HG02884 (cell line): ENCODE measurements at regions not wholly inside any gene's neighbourhood (a gene's known extent, or its start where the extent isn't known, plus 50 kb on each side); places are given as distances from the start of the nearest gene placed in this dataset.

Experiments used
- ATAC-seq: cut with Tn5 transposase; IDR thresholded peaks from one replicate; pipeline ENCODE4 v1.9.1; 2021; ENCODE audit warnings: mild to moderate bottlenecking, moderate library complexity; ENCODE audit not compliant: unreplicated experiment

DNA sequence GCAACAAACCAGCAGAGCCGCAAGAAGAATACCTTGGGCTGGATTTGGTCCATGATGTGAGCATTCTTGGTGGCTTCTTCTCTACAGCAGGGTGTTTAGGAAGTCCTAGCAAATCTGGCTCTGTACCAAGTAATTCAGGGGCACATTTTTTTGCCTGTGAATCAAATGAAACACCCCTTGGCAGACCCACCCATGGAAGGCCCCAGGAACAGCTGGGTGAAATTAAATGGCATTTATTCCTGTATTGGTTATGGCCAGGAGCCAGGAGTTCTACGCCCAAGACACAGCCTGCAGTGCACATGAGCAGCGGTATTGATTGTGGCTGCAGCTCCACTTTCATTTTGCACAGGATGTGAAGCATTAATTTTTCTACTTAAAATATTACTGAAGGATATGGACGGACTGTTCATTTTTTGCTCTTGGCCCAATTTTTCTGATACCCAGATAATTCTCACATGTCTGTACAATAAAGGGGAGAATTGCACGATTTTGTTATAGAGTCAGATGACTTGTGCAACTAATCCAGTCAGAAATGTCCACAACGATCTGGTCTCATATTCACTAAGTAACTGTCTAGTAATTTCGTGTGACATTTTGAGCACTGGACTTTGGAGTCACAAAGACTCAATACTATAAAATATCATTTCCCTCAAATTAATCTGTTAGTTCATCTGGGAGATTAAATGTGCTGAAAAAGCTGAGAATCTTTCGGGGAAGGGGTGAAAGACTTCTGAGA, 120.7 kb upstream of the APC start:
- no peak for ATAC-seq

DNA sequence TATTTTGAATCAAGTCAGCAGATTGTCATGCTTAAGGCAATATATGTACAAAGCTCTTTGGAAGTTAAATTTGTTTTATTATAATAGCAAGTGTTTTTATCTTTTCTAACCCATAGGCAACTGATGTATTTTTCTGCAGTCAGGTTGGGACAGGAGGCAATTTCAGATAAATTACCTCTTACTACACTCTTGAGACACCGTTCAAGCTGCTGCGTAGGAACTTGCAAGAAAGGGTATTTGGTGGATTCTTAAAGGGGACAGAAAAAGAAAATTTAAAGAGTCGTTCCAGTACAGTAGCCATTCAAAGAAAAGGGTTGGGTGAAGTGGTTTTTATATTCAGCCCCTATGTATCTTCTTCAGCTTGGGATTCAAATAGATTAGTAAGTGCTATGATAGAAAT, 112.4 kb upstream of the APC start:
- no peak for ATAC-seq

DNA sequence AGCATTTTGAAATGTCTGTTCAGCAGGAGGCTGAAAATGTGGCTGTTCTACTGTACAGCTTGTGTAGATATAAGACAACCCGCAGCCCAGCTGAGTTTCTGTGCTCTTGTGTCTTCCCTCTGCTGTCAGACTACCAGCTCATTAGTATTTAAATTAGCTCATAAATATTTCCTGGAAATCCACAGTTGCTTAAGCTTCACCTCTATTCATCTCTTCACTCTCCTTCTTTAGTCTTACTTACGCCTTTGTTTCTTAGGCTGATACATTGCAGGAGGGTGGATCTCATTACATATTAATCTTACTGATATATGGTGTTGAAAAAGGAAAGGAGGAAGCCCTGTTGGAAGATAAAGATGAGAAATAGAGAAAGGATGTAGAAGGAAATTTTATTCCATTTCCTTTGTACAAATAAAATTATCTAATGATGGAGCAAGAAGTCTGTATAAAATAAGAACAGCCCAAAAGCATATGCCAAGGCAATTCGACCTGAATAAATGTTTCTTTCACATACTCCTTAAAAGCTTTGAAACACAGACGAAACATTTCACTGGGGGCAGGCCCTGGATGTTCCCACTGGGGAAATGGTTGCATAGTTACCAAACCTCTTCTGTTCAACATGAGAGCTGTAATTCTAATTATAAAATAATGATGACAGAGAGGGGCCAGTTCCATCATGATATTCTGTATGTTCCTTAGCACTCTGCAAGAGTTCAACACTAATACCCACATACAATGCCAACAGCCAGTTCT, 111.8 kb upstream of the APC start:
- ATAC-seq, result no peak

DNA sequence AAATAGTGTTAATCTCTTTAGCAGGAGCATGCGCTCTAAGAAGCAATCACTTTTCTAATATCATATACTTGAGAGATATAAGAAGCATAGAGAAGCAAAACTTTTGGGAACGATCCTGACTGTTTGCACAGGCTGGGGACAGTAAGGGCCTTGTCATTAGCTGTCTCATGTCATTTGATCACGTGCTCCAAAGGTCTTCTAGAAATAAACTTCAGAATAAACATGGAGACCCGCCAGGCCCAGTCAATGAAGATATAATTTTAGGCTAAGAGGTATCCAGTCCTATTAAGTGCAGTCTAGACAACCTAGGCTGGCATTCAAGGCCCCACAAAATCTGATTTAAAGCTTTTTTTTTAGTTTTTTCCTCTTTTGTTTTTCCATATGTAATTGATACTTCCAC, 111.0 kb upstream of the APC start:
- ATAC-seq, result no peak

DNA sequence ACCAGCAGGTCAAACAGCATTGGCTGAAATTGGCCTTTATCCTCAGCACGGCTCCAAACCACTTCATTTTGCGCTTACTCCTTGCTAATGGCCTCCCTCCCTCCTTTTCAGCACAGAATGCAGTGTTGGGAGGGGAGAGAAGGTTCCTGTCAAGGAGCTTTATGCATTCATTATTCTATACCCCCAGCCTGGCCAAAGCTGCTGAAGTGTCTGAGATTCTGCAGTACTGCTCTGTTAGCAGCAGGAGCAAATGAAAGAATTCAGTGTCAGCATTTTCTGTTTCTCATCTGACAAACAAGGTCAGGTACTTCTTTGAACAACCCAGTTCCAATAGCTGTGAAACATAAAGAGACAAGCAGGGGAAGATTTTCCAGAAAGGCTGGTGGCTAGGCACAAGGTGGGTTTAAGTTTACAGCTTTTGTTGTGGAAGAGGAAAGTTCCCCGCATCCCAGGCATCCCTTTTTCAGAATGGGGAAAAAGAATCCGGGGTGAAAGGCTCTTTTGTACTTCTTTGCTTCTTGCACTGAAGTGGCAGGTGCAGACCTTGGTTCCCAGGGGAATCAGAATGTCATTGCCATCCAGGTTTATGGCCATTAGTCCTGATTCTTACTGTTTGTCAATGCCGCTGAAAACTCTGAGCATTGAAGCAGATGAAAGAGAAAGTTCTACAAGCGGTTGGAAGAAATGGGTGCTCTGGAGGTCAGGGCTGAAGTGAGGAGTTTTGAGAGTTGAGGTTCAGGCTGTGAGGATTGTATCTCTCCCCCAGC, 109.3 kb upstream of the APC start:
- no peak for ATAC-seq

DNA sequence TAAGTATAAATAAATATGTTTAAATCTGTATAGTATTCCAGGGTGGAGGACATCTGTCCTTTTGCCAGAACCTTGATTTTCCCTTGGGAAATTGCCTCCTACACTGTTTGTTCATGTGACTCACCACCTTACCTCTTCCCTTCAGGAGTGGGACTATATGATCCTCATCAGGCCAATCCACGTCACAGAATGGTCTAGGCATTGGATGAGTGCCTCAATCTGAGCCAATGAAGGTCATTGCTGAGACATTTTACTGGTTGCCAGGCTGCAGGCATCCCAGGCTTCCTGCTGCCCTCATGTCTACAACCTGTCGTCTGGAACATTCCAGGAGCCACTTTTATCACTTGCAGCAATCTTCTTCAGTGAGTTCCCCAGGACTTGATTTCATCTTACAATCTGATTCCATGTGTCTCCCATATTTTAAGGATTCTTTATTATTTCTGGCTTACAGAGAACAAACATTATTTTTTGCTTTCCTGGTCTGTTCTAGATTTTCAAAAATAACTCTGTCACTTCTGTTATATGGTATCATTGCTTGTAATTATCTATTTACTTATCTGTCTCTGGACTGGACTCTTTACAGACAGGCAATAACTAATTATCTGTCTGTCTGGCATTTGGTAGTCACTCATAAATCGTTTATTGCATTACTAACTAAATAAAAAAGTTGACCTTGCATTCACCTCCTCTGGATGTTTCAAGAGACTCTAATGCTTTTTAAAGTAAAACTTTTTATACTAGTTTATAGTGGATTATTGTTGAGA, 107.3 kb upstream of the APC start:
- ATAC-seq, result no peak

DNA sequence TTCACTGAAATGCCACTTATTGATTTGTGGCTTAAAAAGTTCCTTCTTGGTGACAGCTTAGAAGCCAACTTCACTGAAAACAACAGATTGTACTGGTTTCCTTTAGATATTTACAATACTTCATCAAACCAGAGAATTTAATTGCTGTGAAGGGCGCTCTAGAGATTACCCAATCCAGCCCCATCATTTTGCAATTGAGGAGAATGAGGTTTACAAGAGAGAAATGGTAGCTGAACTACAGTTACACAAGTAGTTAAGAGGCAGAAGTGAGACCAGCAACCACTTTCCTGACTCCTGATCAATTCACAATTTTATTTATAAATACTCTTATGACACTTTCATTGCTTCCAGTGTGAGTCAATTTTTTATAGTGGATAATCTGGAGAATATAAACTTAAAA, 103.5 kb upstream of the APC start:
- no peak for ATAC-seq

DNA sequence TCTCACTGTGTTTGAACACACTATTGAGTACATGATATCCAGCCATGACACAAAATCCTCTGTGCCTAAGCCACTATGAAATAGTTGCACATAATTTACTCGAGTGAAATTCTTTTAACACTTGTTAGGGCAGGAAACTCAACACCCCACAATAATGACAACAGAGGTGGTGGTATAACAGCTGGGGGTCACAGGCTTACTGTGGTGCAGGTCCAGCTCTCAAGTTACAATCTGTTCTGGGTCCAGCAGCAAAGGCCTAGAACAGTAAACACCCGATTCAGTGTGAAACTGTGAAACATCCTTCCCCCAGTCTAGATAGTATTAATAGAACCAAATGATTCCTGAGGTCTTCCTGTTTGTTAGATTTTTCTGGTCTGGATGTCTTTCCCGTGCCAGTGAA, 102.9 kb upstream of the APC start:
- ATAC-seq, result no peak

DNA sequence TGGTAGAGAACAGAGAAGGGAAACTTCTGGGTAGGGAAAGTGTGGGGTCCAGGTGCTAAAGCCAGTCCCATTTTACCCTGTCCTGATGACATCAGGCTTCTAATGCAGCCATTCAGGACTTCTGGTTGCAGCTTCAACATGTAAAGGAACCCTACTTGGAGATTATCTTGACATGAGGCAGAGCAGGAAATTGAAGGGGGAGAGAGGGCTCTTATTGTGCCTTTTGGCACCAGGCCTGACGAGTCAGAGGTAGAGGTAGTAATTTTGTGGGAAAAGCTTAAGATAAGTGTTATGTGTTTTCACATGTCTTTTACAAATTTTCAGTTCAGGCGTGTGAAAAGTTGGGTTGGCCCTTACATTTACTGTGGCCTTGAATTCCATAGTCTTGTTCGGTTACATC, 102.4 kb upstream of the APC start:
- ATAC-seq, result no peak

DNA sequence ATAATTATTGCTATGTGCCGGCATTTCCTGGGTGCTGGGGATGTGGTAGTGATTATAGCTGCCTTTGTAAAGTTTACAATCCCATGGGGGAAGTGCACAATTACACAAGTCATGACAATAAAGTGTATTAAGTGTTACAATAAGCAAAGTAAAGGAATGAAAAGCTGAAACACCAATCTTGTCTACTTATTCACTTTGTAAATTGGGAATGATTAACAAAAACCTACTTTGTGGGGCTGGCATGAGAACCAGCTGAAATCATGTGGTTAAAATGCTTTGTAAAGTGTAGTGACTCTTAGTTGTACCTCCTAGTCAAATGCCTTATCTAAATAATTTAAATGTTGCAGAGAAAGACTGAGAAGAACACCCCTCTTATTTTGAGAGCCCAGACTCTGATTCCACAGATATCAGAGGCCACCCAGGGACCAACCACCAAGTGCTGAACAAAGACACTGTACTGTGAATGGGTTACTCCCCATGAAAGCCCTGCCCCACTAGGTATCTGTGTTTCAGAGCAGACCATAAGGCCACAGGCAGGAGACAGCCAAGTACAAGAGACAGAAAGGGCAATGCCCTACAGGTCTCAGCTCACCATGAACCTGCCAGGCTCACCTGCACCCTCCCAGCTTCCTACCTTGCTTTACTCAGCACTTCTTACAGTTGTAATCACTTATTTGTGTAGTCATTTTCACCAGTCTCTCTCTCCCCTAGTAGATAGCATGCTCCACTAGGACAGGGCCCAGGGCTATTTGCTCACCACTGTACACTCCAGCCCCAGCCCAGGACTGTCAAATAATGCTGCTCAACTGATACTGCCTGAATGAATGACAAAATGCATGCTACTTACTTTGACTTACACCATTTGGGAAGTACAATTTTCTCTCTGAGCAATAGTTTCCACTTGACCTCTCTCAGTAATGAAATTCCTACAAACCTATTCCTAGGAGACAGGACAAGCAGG, 101.6 kb upstream of the APC start:
- no peak for ATAC-seq

DNA sequence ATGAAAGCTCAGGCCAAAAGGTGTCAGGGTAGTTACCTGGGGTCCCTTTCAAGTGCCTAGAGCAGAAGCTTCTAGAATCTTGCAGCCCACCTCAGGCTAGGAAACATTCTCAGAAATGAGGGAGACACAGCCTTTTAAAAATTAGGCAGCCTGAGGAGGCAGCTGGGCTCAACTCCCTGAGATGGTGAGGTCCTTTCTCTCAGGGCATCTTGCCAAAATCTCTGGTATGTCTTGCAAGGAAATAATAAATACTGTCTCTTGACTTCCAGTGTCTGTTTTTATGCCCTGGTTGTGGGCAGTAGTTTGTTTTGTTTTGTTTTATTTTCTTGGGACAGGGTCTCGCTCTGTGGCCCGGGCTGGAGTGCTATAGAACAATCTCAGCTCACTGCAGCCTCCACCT, 100.9 kb upstream of the APC start:
- no peak for ATAC-seq

DNA sequence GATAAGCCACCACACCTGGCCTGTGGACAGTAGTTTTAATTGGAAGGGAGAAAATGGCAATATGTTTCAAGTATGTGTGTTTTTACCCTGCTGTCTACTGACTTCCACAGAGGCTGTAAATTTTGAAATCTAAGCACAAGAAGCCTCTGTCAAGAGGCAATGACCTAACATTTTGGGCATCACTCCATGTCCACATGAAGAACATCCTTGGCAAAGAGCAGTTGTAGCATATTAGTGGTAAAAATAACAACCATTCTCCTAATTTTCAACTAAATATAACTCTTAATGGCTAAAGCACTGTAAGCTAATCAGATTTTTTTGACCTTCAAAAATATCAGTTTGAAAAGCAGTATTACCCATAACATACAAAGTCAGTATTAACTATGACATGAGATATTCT, 100.3 kb upstream of the APC start:
- ATAC-seq, result no peak

DNA sequence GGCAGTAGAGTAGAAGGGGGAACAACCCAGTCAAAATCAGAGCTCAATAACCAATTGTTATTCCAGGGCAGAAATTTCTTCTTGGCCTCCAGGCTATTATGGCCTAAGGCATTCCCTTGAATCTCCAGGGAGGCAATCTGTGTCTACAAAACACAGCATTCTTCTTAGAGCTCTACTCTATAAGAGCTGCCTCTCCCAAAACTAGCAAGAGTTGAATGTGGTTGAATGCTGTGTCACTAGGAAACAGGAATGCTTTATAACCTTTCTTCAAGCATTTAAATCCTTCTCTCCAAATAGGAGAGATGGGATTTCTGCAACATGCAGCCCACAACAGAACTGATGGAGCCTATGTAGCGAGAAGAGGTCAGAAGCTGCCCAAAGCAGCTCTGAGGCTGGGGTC, 97.1 kb upstream of the APC start:
- ATAC-seq, result no peak

DNA sequence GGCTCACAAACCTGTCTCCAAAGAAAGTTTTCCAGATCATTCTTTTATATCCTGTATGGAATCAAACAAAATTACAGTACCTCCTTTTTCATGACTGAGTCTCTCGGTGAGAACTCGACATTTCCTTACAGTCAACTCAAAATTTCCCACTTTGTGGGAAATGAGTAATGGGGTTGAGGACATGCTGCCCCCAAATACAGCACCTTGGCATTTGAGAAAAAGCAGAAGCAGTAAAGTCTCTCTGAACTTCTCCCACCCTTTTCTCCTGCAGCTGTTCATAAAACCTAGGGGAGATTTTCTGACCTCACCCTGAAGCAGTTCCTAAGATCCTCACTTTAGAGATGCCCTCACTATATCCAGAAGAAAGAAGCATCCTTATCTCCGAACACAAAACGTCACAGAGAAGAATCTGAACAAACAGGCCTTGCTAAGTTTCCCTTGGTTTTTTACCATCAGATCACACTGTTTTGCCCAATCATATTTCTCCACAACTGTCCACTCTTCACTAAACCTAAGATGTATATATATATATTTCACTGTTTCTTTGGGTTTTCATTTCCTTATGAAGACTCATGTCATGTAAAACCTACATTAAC, 96.1 kb upstream of the APC start:
- no peak for ATAC-seq

DNA sequence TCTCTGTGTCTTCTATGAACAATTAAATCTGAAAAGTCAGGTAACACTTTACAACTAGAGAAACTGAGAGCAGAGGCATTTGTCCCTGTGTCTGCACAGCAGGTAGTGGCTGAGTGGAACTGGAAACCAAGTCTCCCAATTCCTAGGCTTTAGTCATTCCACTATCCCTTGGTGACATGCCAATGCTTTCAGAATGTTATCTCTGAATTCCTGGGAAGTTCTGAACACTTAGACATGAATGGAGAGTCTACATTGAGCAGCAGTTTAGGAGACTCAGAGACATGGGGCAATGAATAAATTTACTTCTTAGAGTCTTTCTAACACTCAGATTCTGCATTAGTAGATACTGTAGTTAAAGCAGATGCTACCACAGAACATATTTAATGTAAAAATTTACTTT, 94.8 kb upstream of the APC start:
- no peak for ATAC-seq

DNA sequence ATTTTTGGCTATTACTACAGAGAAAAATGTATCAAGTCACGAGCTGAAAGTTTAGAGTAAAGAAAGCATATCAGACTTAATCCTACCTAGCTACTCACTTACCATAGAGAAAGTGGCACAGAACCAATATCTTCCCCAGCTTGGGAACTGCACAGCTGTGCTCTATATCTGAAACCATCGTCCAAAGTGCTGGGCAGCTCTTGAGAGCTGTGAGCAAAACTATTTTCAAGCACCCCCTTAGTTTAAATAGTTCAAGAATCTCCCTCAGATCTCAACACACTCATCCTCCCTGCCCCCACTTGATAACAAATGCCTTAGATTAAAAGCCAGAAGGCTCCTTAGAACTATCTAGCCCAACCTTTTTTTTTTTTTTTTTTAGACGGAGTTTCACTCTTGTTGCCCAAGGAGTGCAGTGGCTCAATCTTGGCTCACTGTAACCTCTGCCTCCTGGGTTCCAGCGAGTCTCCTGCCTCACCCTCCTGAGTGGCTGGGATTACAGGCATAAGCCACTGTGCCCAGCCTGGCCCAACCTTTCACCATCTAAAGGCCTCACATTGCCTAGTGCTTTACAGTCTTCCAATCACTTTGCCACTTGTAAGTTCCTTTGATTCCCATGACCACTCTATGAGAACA, 94.2 kb upstream of the APC start:
- ATAC-seq, result no peak

DNA sequence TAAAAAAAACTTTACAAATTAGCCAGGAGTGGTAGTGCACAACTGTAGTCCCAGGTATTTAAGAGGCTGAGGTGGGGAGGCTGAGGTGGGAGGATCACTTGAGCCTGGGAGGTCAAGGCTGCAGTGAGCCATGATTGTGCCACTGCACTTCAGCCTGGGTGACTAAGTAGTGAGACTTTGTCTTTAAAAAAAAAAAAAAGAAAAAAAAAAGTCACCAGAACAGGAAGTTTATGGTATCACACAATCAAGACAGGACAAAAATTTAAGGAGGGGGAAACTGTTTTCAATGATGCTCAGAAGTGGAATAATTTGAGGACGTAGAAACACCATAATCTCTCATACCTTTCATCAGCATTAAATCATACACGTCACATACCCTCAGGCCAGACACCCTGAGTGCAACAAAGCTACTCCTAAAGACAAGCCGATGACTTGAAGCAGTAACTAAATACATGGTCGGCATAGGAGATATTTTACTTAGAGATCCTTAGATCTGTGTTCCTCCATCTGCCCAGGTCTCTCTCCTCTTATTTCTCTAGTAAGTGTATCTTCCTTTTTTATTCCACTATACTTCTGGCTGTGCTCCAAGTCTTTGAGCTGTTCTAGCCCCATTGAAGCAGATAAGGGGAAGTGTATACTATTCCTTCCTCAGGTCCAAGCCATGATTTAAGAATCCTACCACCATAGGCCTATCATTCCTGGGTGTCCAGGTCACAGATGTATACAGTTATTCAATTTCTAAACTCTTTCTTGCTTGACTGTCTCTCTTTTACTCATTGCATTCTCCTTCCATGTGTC, 91.3 kb upstream of the APC start:
- ATAC-seq, result no peak

DNA sequence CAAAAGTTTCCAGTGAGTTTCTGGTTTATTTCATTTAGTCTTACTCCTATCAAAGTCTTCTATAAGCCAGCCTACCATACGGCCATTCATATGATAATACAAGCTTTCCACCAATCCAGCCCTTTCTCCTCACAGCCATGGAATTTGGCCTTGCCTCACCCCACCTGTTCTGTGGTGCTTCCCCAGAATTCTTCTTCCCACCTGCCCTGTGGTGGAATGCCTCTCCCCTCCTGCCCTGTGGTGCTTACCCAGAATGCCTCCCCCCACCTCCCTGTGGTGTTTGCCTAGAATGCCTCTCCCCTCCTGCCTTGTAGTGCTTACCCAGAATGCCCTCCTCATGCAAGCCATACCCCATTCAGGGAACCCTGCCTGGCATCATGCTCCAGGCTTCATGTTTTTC, 90.3 kb upstream of the APC start:
- no peak for ATAC-seq
